ENCODE measurements at regions not wholly inside any gene's neighbourhood (a gene's known extent, or its start where the extent isn't known, plus 50 kb on each side); places are given as distances from the start of the nearest gene placed in this dataset.
"Not testable (repeated sequence)": the region's sequence is repeated elsewhere in the genome, so short reads cannot be mapped to it uniquely, and the experiment has no call there.

DNA sequence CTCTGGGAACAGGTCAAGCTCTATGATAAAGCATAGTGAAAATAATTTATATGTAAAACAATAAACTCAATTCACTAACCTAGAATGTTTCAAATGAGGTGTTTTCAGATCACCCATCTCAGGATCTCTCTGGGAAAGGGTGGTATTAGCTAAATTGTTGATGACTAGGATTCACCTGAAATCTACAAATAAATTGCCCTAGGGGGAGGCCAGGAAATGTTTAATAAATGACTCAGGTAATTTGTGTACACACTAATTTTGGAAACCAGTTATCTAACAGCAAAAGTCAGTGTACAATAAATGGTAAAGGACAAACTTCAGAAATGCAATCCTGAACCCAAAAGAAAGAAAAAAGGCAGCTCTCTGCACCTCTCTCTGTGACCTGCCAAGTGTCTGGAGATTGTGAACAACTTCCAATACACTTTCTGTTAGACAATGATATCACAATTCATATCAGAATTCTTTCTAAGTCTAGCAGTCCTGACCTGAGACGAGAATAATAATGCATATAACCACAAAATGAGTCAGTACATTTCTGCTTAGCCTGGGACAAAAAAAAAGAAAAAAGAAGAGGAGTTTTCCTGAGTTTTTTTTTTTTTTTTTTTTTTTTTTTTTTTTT lies 760.0 kb downstream of the EPHA4 start:
- Mint-ChIP-seq H3K27ac (no peak overlapping the region), H3K36me3 (ENCODE audit: low read depth) (no peaks in the 10 kb centered on the region), H3K27me3 (ENCODE audit: low read depth) (peaks cover 2% of the 10 kb centered on the region), H3K4me3 (no peak overlapping the region), H3K4me1 (ENCODE audit: low read depth) (no peaks in the 10 kb centered on the region), H3K9me3 (no peaks in the 10 kb centered on the region)
- no peak for DNase-seq
- intact Hi-C loops (cut with micrococcal nuclease) = no loop called here
- CTCF ChIA-PET = no interaction called here

DNA sequence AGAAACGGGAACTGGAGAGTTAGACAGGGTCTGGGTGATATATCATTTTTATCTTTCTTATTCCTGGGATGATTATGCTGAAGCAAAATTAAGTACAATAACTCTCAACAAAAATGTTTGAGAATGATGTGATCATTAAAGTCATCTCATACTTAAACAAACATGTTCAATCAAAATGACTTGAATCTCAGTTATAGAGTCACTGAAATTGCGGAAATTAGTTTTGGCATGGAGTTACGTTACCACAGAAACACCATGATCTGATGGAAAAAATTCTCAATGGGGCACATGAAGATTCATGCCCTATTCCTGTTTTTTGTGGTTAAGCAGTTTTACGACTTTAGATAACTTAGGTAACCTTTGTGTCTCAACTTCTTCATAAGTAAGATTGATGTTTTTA lies 757.7 kb downstream of the EPHA4 start:
- Mint-ChIP-seq H3K4me3 (no peak overlapping the region), H3K4me1 (ENCODE audit: low read depth) (no peaks in the 10 kb centered on the region), H3K36me3 (ENCODE audit: low read depth) (no peaks in the 10 kb centered on the region), H3K9me3 (no peaks in the 10 kb centered on the region), H3K27me3 (ENCODE audit: low read depth) (peaks cover 4% of the 10 kb centered on the region), H3K27ac (no peak overlapping the region)
- intact Hi-C loops (cut with micrococcal nuclease) = no loop called here
- CTCF ChIA-PET = no interaction called here
- no peak for DNase-seq

- no peaks in the 10 kb centered on the region for H3K4me1 Mint-ChIP-seq (ENCODE audit: low read depth)
- intact Hi-C loops (cut with micrococcal nuclease) = no loop called here
- CTCF ChIA-PET = interaction anchor here (0.6 kb wide), 1 partner anchor 596 kb away, joined by 4 read pairs; no protein-coding TSS in a partner anchor
Observed at GRCh38 chr2:220815698-220816097, 756.4 kb downstream of the EPHA4 start.

DNA sequence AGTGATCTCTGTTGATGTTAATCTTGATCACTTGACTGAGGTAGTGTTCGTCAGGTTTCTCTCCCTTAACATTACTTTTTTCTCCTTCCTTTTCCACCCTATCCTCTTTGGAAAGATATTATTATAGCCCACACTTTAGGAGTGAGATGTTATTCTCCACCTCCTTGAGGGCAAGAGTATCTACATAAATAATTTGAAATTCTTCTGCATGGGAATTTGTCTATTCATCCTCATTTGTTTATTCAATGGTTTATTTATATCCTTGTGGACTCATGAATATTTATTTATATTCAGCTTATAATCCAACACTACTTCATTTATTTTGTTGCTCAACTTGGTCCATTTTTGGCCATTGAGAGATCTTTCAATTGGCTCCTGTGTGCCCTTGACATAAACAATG lies 750.4 kb downstream of the EPHA4 start:
- no peaks in the 10 kb centered on the region for H3K36me3 Mint-ChIP-seq (ENCODE audit: low read depth)
- peaks cover 1% of the 10 kb centered on the region for H3K9me3 Mint-ChIP-seq
- no peak overlapping the region for H3K4me3 Mint-ChIP-seq
- DNase-seq = no peak
- peaks cover 2% of the 10 kb centered on the region for H3K27me3 Mint-ChIP-seq (ENCODE audit: low read depth)
- H3K4me1 Mint-ChIP-seq (ENCODE audit: low read depth) = no peaks in the 10 kb centered on the region
- H3K27ac Mint-ChIP-seq = no peak overlapping the region
- CTCF ChIA-PET = no interaction called here
- intact Hi-C loops (cut with micrococcal nuclease) = no loop called here

More at GRCh38 chr2:220815698-220816097, 756.4 kb downstream of the EPHA4 start:
- Mint-ChIP-seq H3K4me3 (no peak overlapping the region), H3K27ac (no peak overlapping the region), H3K9me3 (no peaks in the 10 kb centered on the region), H3K36me3 (ENCODE audit: low read depth) (no peaks in the 10 kb centered on the region), H3K27me3 (ENCODE audit: low read depth) (peaks cover 4% of the 10 kb centered on the region)
- DNase-seq = no peak

DNA sequence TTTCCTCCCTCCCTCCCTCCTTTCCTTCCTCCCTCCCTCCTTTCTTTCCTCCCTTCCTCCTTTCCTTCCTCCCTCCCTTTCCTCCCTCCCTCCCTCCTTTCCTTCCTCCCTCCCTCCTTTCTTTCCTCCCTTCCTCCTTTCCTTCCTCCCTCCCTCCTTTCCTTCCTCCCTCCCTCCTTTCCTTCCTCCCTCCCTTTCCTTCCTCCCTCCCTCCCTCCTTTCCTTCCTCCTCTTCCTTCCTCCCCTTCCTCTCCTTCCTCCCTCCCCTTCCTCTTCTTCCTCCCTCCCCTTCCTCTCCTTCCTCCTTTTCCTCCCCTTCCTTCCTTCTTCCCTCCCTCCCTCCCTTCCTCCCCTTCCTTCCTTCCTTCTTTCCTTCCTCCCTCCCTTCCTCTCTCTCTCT lies 748.5 kb downstream of the EPHA4 start:
- H3K4me3 Mint-ChIP-seq; H3K27ac Mint-ChIP-seq; intact Hi-C loops (cut with micrococcal nuclease): not testable (repeated sequence)

DNA sequence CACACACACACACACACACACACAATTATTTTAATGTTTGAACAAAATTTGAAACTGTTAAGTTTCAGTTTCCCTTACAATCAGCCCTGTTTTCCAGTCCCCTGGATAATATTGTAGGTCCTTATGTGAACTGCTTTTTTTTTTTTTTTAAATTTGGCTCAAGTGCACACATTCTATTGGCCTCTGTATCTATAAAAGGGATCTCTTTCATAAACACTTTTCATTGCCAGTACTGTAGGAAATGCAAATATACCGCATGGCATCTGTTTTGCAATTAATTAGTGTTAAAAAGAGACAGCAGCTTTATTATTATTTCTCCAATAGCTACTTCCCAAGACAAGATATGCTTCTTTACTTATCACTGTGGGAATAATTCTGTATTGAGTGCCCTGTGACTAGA lies 738.7 kb downstream of the EPHA4 start:
- H3K27me3 Mint-ChIP-seq (ENCODE audit: low read depth) = no peaks in the 10 kb centered on the region
- H3K36me3 Mint-ChIP-seq (ENCODE audit: low read depth) = no peaks in the 10 kb centered on the region
- no peaks in the 10 kb centered on the region for H3K4me1 Mint-ChIP-seq (ENCODE audit: low read depth)
- no peak overlapping the region for H3K27ac Mint-ChIP-seq
- DNase-seq = no peak
- H3K9me3 Mint-ChIP-seq = peaks cover 5% of the 10 kb centered on the region
- no peak overlapping the region for H3K4me3 Mint-ChIP-seq
- CTCF ChIA-PET = no interaction called here
- intact Hi-C loops (cut with micrococcal nuclease) = no loop called here

More for the DNA sequence above, 748.5 kb downstream of the EPHA4 start:
- H3K9me3 Mint-ChIP-seq; H3K27me3 Mint-ChIP-seq (ENCODE audit: low read depth); H3K36me3 Mint-ChIP-seq (ENCODE audit: low read depth); CTCF ChIA-PET; H3K4me1 Mint-ChIP-seq (ENCODE audit: low read depth); DNase-seq: not testable (repeated sequence)

- H3K9me3 Mint-ChIP-seq = no peaks in the 10 kb centered on the region
- CTCF ChIA-PET = no interaction called here
- H3K4me1 Mint-ChIP-seq (ENCODE audit: low read depth) = no peaks in the 10 kb centered on the region
- no peak overlapping the region for H3K4me3 Mint-ChIP-seq
- no peak for DNase-seq
- no peaks in the 10 kb centered on the region for H3K27me3 Mint-ChIP-seq (ENCODE audit: low read depth)
- H3K27ac Mint-ChIP-seq = no peak overlapping the region
- intact Hi-C loops (cut with micrococcal nuclease) = no loop called here
- H3K36me3 Mint-ChIP-seq (ENCODE audit: low read depth) = no peaks in the 10 kb centered on the region
Observed at GRCh38 chr2:220835583-220835982, 736.5 kb downstream of the EPHA4 start.

DNA sequence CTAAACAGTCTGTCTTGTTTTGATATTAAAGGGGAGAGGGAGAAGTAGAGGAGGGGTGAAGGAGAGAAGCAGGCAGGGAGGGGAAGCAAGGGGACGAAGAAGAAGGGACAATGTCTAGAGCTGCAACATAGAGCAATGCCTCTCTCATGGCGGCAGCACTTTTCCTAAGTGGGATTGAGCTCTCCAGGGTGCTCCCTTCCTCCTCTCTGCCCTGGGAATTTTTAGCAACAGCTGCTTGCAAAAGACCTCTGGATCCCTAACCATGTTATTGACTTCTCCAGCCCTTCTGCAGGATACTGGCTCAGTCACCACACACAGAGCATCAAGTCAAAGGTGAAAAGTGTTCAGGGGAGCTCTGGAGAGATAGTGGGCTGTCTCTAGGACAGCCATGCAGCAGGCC lies 734.9 kb downstream of the EPHA4 start:
- CTCF ChIA-PET = no interaction called here
- intact Hi-C loops (cut with micrococcal nuclease) = no loop called here
- no peak for DNase-seq
- Mint-ChIP-seq H3K9me3 (no peaks in the 10 kb centered on the region), H3K4me1 (ENCODE audit: low read depth) (no peaks in the 10 kb centered on the region), H3K36me3 (ENCODE audit: low read depth) (no peaks in the 10 kb centered on the region), H3K27ac (no peak overlapping the region), H3K27me3 (ENCODE audit: low read depth) (no peaks in the 10 kb centered on the region), H3K4me3 (no peak overlapping the region)

DNA sequence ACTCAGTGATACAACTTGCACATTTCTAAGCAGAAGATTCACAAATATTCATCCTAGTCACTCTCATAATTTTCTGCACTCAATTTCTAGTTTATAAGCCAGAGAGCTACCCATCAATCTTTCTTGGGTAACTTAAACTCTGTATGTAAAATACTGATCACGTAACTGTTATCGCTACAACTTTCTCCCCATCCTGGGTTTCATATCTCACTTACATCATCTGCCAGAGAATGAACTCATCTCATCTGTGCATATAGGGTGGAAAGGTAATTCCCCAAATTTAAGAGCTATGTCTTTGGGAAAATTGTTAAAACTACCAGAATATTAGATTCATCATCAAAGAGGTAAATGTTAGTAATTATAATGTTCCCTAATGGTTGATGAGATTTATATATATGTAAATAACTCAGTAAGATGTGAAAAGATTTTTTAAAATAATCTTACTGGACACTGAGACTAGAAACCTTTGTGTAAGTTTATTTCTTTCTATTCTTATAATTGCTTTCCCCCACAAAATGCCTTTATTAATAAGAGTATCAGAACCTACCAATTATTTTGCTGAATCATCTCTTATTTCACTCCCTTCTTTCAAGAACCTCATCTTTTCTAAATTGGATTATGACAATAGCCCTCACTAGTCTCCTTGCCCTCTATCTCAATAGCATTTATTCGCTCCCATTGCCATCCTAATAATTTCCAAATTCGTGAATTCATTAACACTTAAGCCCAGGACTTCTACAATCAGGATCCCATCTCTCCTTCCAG lies 729.0 kb downstream of the EPHA4 start:
- CTCF ChIA-PET = no interaction called here
- no peak overlapping the region for H3K27ac Mint-ChIP-seq
- peaks cover 10% of the 10 kb centered on the region for H3K27me3 Mint-ChIP-seq (ENCODE audit: low read depth)
- intact Hi-C loops (cut with micrococcal nuclease) = no loop called here
- no peak overlapping the region for H3K4me3 Mint-ChIP-seq
- peaks cover 2% of the 10 kb centered on the region for H3K9me3 Mint-ChIP-seq
- no peaks in the 10 kb centered on the region for H3K36me3 Mint-ChIP-seq (ENCODE audit: low read depth)
- H3K4me1 Mint-ChIP-seq (ENCODE audit: low read depth) = no peaks in the 10 kb centered on the region
- DNase-seq = no peak

DNA sequence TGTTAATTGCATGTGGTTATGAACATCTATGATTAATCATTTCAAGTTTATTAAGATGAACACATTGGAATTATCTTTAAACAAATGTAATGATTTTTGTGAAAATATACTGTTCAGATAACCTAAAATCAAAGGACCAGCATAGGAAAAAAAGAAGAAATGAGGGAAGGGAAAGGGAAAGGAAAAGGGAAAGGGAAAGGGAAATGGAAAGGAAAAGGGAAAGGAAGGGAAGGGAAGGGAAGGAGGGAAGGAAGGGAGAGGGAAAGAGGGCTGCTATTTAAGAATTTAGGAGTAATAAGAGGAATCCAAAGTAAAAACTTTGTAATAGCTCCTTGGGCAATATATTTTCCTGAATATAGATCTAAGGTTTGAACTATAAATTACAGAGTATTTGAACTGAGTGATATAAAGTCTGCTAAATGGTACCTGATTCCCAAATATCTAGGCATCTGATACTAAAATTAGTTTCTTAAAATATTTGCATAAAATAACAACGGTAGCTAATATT lies 726.3 kb downstream of the EPHA4 start:
- no peaks in the 10 kb centered on the region for H3K36me3 Mint-ChIP-seq (ENCODE audit: low read depth)
- peaks cover 7% of the 10 kb centered on the region for H3K9me3 Mint-ChIP-seq
- CTCF ChIA-PET = no interaction called here
- no peak for DNase-seq
- H3K4me1 Mint-ChIP-seq (ENCODE audit: low read depth) = no peaks in the 10 kb centered on the region
- intact Hi-C loops (cut with micrococcal nuclease) = no loop called here
- H3K4me3 Mint-ChIP-seq = no peak overlapping the region
- peaks cover 10% of the 10 kb centered on the region for H3K27me3 Mint-ChIP-seq (ENCODE audit: low read depth)
- no peak overlapping the region for H3K27ac Mint-ChIP-seq

GRCh38 chr2:220847006-220847405 lies 725.1 kb downstream of the EPHA4 start:
- Mint-ChIP-seq H3K4me1 (ENCODE audit: low read depth) (no peaks in the 10 kb centered on the region), H3K36me3 (ENCODE audit: low read depth) (no peaks in the 10 kb centered on the region), H3K27ac (no peak overlapping the region), H3K27me3 (ENCODE audit: low read depth) (peaks cover 10% of the 10 kb centered on the region), H3K9me3 (peaks cover 7% of the 10 kb centered on the region), H3K4me3 (no peak overlapping the region)
- CTCF ChIA-PET = no interaction called here
- DNase-seq = no peak
- intact Hi-C loops (cut with micrococcal nuclease) = no loop called here

DNA sequence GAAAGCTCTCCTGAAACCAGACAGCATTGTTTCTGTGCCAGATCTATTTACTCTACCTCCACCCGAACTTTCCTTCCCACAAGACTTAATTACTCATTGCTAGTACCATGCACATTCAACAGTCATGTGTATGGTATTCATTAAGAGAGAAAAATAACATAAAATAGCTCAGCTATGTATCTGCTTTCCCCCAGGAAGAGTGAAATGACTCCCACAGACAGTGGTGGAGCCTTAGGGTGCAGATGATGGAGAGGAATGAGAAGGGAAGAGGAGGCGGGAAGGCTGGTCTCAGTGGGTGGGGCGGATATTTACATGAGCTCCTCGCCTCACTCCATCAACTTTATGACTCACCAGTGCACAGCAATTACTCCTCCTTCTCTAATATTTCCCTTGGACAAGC lies 724.5 kb downstream of the EPHA4 start:
- intact Hi-C loops (cut with micrococcal nuclease) = no loop called here
- H3K27me3 Mint-ChIP-seq (ENCODE audit: low read depth) = peaks cover 10% of the 10 kb centered on the region
- CTCF ChIA-PET = no interaction called here
- DNase-seq = no peak
- no peak overlapping the region for H3K27ac Mint-ChIP-seq
- no peaks in the 10 kb centered on the region for H3K4me1 Mint-ChIP-seq (ENCODE audit: low read depth)
- H3K9me3 Mint-ChIP-seq = peaks cover 6% of the 10 kb centered on the region
- H3K4me3 Mint-ChIP-seq = no peak overlapping the region
- no peaks in the 10 kb centered on the region for H3K36me3 Mint-ChIP-seq (ENCODE audit: low read depth)

GRCh38 chr2:220849433-220849832 lies 722.7 kb downstream of the EPHA4 start:
- Mint-ChIP-seq H3K9me3 (peaks cover 6% of the 10 kb centered on the region), H3K36me3 (ENCODE audit: low read depth) (no peaks in the 10 kb centered on the region), H3K27me3 (ENCODE audit: low read depth) (peaks cover 10% of the 10 kb centered on the region), H3K4me3 (no peak overlapping the region), H3K4me1 (ENCODE audit: low read depth) (no peaks in the 10 kb centered on the region), H3K27ac (no peak overlapping the region)
- CTCF ChIA-PET = no interaction called here
- no peak for DNase-seq
- intact Hi-C loops (cut with micrococcal nuclease) = no loop called here

Measured in activated naive CD4-positive, alpha-beta T cell treated with anti-CD3 and anti-CD28 coated beads for 36 hours (primary cell).